BE2C (cell line): ENCODE measurements at regions not wholly inside any gene's neighbourhood (a gene's known extent, or its start where the extent isn't known, plus 50 kb on each side); places are given as distances from the start of the nearest gene placed in this dataset.

Experiments
- DNase-seq: peaks from one replicate; pipeline ENCODE4 v3.0.0-alpha.2; 2020
- H3K27me3 ChIP-seq: fragments of 250-450 bp; sonication (Bioruptor Pico); 2 replicates; pipeline ENCODE4 v1.5.1; 2020; ENCODE audit warnings: mild to moderate bottlenecking
- H3K36me3 ChIP-seq: fragments of 250-450 bp; sonication (Bioruptor Pico); 2 replicates; pipeline ENCODE4 v1.5.1; 2020; ENCODE audit warnings: mild to moderate bottlenecking
- H3K4me1 ChIP-seq: fragments of 250-450 bp; sonication (Bioruptor Pico); 2 replicates; pipeline ENCODE4 v1.5.1; 2020
- H3K4me3 ChIP-seq: 2 replicates; pipeline ENCODE4 v1.5.1; 2011; ENCODE audit warnings: low read depth, low read length
- H3K9me3 ChIP-seq: fragments of 250-450 bp; sonication (Bioruptor Pico); 2 replicates; pipeline ENCODE4 v1.5.1; 2020
- CTCF ChIP-seq: IDR thresholded peaks from 2 replicates; pipeline ENCODE4 v1.5.1; 2012; ENCODE audit warnings: mild to moderate bottlenecking, low read depth, low read length

- Histone ChIP-seq H3K4me3 (no peak overlapping the region), H3K36me3 (no peaks in the 10 kb centered on the region), H3K4me1 (peaks cover 24% of the 10 kb centered on the region), H3K27me3 (no peaks in the 10 kb centered on the region), H3K9me3 (no peaks in the 10 kb centered on the region)
- TF ChIP-seq CTCF: no peak
- no peak for DNase-seq
These were observed 632.6 kb upstream of the SEMA6A start for GRCh38 chr5:117207088-117207668.

- no peak for TF ChIP-seq CTCF
- no peaks in the 10 kb centered on the region for H3K27me3 ChIP-seq
- DNase-seq: no peak
- no peaks in the 10 kb centered on the region for H3K36me3 ChIP-seq
- H3K4me1 ChIP-seq: peaks cover 24% of the 10 kb centered on the region
- no peaks in the 10 kb centered on the region for H3K9me3 ChIP-seq
- peak overlapping the region; percentile 35; the same call in 1 of the 2 replicates for H3K4me3 ChIP-seq
These were observed 631.3 kb upstream of the SEMA6A start for GRCh38 chr5:117205894-117206293.

- Histone ChIP-seq H3K4me3 (peak overlapping the region; percentile 35), H3K9me3 (no peaks in the 10 kb centered on the region), H3K4me1 (peaks cover 24% of the 10 kb centered on the region), H3K27me3 (no peaks in the 10 kb centered on the region), H3K36me3 (no peaks in the 10 kb centered on the region)
- DNase-seq: no peak
- no peak for TF ChIP-seq CTCF
These were observed 630.6 kb upstream of the SEMA6A start for GRCh38 chr5:117204926-117205869.

GRCh38 chr5:117204404-117204803 lies 629.8 kb upstream of the SEMA6A start:
- H3K36me3 ChIP-seq: no peaks in the 10 kb centered on the region

GRCh38 chr5:117203584-117203983 lies 629.0 kb upstream of the SEMA6A start:
- no peak for DNase-seq
- peaks cover 24% of the 10 kb centered on the region for H3K4me1 ChIP-seq
- H3K36me3 ChIP-seq: no peaks in the 10 kb centered on the region
- no peaks in the 10 kb centered on the region for H3K9me3 ChIP-seq
- no peaks in the 10 kb centered on the region for H3K27me3 ChIP-seq
- TF ChIP-seq CTCF: no peak
- no peak overlapping the region for H3K4me3 ChIP-seq

More at GRCh38 chr5:117204404-117204803, 629.8 kb upstream of the SEMA6A start:
- Histone ChIP-seq H3K9me3 (no peaks in the 10 kb centered on the region), H3K27me3 (no peaks in the 10 kb centered on the region), H3K4me3 (no peak overlapping the region), H3K4me1 (peaks cover 24% of the 10 kb centered on the region)
- DNase-seq: no peak
- no peak for TF ChIP-seq CTCF

- no peak overlapping the region for H3K4me3 ChIP-seq
- H3K9me3 ChIP-seq: no peaks in the 10 kb centered on the region
- DNase-seq: no peak
- peaks cover 14% of the 10 kb centered on the region for H3K4me1 ChIP-seq
- no peaks in the 10 kb centered on the region for H3K27me3 ChIP-seq
- no peaks in the 10 kb centered on the region for H3K36me3 ChIP-seq
- TF ChIP-seq CTCF: no peak
These were observed 626.4 kb upstream of the SEMA6A start for GRCh38 chr5:117201001-117201400.
